ENCODE measurements at regions not wholly inside any gene's neighbourhood (a gene's known extent, or its start where the extent isn't known, plus 50 kb on each side); places are given as distances from the start of the nearest gene placed in this dataset.

DNA sequence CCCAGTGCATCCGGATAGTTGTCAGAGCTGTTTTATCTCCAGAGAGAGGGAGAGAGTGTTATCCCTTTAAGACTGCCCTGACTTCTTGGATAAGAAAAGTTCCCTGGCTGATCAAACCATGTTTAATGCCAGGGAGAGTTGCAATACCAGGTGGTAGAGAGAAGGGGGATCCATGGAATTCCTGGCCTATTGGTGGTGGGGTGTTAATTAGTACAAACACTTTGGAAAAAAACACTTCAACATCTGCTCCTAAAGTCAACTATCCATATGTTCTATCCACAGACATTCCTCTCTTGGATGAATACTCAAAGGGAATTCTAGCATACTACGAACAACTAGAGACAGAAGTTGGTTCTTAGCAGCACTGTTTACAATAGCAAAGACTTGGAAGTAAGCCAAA is 307.2 kb downstream of the TCERG1L start:
- no peak for TF ChIP-seq L3MBTL2 (conservative IDR thresholded peaks at IDR 0.05)
- TF ChIP-seq BHLHE40 (IDR thresholded peaks at IDR 0.05; ENCODE audit: borderline replicate concordance): no peak
- no peak for TF ChIP-seq SUZ12 (IDR thresholded peaks at IDR 0.05)
- TF ChIP-seq SP1 (IDR thresholded peaks at IDR 0.05): no peak
- TF ChIP-seq ARNT (IDR thresholded peaks at IDR 0.05): no peak
- TF ChIP-seq ELF4 (IDR thresholded peaks at IDR 0.05): no peak
- TF ChIP-seq FOXM1 (IDR thresholded peaks at IDR 0.05; ENCODE audit: borderline replicate concordance): no peak
- TF ChIP-seq ZNF384 (IDR thresholded peaks at IDR 0.05): no peak
- no peak for TF ChIP-seq FOXA1 (IDR thresholded peaks at IDR 0.05)
- TF ChIP-seq NFRKB (IDR thresholded peaks at IDR 0.05): no peak
- TF ChIP-seq, protein P1, sequence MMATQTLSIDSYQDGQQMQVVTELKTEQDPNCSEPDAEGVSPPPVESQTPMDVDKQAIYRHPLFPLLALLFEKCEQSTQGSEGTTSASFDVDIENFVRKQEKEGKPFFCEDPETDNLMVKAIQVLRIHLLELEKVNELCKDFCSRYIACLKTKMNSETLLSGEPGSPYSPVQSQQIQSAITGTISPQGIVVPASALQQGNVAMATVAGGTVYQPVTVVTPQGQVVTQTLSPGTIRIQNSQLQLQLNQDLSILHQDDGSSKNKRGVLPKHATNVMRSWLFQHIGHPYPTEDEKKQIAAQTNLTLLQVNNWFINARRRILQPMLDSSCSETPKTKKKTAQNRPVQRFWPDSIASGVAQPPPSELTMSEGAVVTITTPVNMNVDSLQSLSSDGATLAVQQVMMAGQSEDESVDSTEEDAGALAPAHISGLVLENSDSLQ (IDR thresholded peaks at IDR 0.05): no peak
- TF ChIP-seq LEF1 (IDR thresholded peaks at IDR 0.05; ENCODE audit: borderline replicate concordance): no peak
- TF ChIP-seq HDGF (IDR thresholded peaks at IDR 0.05; ENCODE audit: borderline replicate concordance): no peak
- no peak for TF ChIP-seq TARDBP (IDR thresholded peaks at IDR 0.05)
- no peak for TF ChIP-seq CTBP1 (IDR thresholded peaks at IDR 0.05; ENCODE audit: borderline replicate concordance)
- no peak for TF ChIP-seq FOXK2 (IDR thresholded peaks at IDR 0.05)
- no peak for DNase-seq (ENCODE audit: extremely low spot score)
- POLR2A ChIA-PET: no interaction called here
- CTCF ChIA-PET: no interaction called here

DNA sequence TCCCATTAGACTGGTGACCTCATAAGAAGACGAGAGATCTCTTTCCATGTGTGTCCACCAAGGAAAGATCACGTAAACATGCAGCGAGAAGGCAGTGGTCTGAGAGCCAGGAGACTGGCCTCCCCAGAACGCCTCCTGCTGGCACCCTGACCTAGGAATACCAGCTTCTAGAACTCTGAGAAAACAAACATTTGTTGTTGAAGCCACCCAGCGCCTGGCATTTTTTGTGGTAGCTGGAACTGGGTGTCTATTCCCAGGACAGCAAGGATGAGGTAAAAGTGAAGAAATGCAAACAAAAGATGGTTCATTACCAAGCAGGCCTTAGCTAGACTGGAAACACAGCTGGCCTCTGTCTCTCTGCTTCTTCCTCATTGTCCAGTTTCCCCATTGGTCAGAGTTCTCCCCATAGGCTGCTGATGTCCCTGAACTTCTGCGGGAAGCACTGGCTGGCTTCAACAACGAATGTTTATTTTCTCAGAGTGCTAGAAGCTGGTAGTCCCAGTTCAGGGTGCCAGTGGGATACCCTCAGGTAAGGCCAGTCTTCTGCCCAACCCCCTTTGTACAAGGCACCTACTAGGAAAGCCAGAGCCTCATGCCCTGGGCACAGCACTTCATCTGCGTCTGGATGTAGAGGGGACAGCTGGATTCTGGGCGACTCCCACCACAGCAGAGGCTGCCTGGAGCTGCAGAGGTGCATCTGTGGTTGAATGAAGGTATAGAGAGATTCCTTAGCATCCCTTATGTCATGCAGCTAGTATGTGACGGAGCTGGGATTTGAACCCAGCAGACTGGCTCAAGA is 304.9 kb downstream of the TCERG1L start:
- ChIA-PET CTCF (no interaction called here), POLR2A (no interaction called here)
- no peak for DNase-seq (ENCODE audit: extremely low spot score)
- TF ChIP-seq, protein P1 (IDR thresholded peaks at IDR 0.05): no peak
- no peak for TF ChIP-seq BHLHE40 (IDR thresholded peaks at IDR 0.05; ENCODE audit: borderline replicate concordance)
- TF ChIP-seq FOXK2 (IDR thresholded peaks at IDR 0.05): no peak

DNA sequence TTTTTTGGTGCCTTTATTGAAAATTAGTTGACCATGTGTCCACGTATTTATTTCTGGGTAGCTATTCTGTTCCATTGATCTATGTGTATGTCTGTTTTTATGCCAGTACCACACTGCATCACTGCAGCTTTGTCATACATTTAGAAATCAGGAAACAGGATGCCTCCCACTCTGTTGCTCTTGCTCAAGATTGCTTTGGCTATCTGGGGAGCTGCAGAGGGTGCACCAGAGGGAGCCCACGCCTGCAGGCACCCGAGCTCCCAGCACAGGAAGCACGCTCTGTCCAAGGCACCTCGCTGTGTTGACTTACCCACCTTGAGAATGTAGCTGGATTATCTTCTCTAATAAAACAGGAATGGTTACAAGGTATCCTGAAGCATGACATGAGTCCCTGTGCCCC is 301.7 kb downstream of the TCERG1L start:
- TF ChIP-seq CTBP1 (IDR thresholded peaks at IDR 0.05; ENCODE audit: borderline replicate concordance) (no peak), L3MBTL2 (conservative IDR thresholded peaks at IDR 0.05) (no peak), ZNF384 (IDR thresholded peaks at IDR 0.05) (no peak), ARNT (IDR thresholded peaks at IDR 0.05) (no peak)
- POLR2A ChIA-PET: no interaction called here
- DNase-seq (ENCODE audit: extremely low spot score): no peak
- CTCF ChIA-PET: no interaction called here

DNA sequence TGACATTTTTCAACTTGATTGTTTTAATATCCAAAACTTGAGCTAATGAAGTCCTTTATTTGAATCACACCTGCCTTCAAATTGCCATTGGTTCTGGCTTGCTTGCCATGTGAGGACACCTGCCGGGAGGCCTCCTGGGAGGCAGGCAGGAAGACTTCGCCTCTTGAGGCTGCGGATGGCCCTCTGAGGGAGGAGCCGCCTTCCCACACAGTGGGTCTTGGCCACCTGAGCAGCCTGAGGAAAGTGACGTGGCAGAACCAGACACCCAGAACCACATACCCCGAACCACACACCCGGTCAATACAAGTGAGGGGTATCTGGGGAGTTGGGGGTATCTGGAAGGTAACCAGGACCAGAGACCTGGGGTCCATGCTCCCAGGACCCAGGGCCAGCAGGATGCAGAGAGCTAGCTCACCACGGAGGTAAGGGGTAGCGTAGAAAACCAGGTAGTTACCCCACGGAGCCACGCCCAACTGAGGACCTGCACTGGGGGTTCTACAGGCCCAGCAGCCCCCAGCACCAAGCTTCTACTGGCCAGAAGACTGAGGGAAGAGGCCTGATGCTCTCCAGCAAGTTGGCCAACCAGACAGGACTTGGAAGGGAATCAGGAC is 300.5 kb downstream of the TCERG1L start:
- TF ChIP-seq CTBP1 (IDR thresholded peaks at IDR 0.05; ENCODE audit: borderline replicate concordance): no peak

DNA sequence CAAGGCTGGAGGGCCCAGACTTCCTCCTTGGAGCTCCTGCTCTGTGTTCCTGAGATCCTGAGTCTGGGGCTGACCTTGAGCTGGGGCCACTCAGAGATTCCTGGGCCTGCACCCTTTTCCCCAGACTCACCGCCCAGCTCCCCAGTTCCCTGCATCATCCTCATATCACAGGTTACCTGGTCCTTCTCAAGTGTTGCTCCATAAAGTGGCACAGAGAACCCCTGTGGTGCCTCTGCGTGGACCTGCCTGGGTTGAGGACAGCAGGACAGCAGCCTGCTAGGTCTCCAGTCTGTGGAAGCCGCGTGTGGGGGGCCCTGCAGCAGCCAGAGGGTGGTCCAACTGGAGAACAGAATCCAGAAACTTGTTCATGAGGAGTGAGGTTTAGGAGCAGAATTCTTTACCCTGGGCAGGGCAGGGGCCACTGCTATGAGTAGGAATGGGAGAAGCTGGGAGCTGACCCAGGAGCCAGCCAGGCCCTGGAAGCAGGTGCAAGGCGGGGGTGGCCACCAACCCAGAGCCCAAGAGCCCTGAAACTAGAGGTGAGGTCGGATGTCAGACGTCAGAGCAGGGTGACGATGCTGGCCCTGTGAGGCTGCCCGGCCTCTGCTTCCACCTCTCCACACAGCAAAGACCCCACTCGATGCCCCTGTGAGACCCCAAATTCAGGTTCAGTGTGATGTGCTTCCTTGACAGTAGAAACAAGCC is 299.4 kb downstream of the TCERG1L start:
- ChIA-PET CTCF (no interaction called here), POLR2A (no interaction called here)
- no peak for TF ChIP-seq ARNT (IDR thresholded peaks at IDR 0.05)
- no peak for TF ChIP-seq L3MBTL2 (conservative IDR thresholded peaks at IDR 0.05)
- TF ChIP-seq CTBP1 (IDR thresholded peaks at IDR 0.05; ENCODE audit: borderline replicate concordance): no peak
- no peak for TF ChIP-seq SP1 (IDR thresholded peaks at IDR 0.05)
- TF ChIP-seq HDGF (IDR thresholded peaks at IDR 0.05; ENCODE audit: borderline replicate concordance): no peak
- no peak for TF ChIP-seq TARDBP (IDR thresholded peaks at IDR 0.05)
- TF ChIP-seq SUZ12 (IDR thresholded peaks at IDR 0.05): no peak
- no peak for TF ChIP-seq FOXK2 (IDR thresholded peaks at IDR 0.05)
- no peak for TF ChIP-seq BHLHE40 (IDR thresholded peaks at IDR 0.05; ENCODE audit: borderline replicate concordance)
- TF ChIP-seq ZNF384 (IDR thresholded peaks at IDR 0.05): no peak
- DNase-seq (ENCODE audit: extremely low spot score): no peak

More for the DNA sequence above, 300.5 kb downstream of the TCERG1L start:
- CTCF ChIA-PET: no interaction called here
- no peak for DNase-seq (ENCODE audit: extremely low spot score)
- POLR2A ChIA-PET: no interaction called here

DNA sequence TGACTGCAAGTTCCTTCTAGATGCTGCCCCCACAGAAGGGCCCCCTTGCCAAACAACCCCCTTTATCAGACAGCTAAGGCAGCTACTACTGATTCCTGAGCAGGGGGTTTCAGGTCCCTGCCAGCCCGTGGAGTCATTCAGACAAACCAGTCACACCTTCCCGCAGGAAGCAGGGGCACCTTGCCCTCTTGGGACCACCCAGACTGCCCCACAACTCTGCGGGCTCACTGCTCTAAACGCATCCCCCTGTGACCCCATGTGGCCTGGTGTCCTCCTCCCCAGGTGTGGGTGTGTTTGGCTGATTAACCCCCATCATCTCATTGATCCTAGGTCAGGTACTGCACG is 298.9 kb downstream of the TCERG1L start:
- POLR2A ChIA-PET: no interaction called here
- no peak for DNase-seq (ENCODE audit: extremely low spot score)
- CTCF ChIA-PET: no interaction called here
- TF ChIP-seq LEF1 (IDR thresholded peaks at IDR 0.05; ENCODE audit: borderline replicate concordance): no peak
- TF ChIP-seq CTBP1 (IDR thresholded peaks at IDR 0.05; ENCODE audit: borderline replicate concordance): no peak
- TF ChIP-seq, protein P1 (IDR thresholded peaks at IDR 0.05): no peak
- no peak for TF ChIP-seq SUZ12 (IDR thresholded peaks at IDR 0.05)
- no peak for TF ChIP-seq FOXK2 (IDR thresholded peaks at IDR 0.05)
- no peak for TF ChIP-seq FOXM1 (IDR thresholded peaks at IDR 0.05; ENCODE audit: borderline replicate concordance)
- no peak for TF ChIP-seq SP1 (IDR thresholded peaks at IDR 0.05)
- no peak for TF ChIP-seq L3MBTL2 (conservative IDR thresholded peaks at IDR 0.05)
- no peak for TF ChIP-seq FOXA1 (IDR thresholded peaks at IDR 0.05)
- no peak for TF ChIP-seq ARNT (IDR thresholded peaks at IDR 0.05)
- TF ChIP-seq BHLHE40 (IDR thresholded peaks at IDR 0.05; ENCODE audit: borderline replicate concordance): no peak
- no peak for TF ChIP-seq TARDBP (IDR thresholded peaks at IDR 0.05)
- TF ChIP-seq HDGF (IDR thresholded peaks at IDR 0.05; ENCODE audit: borderline replicate concordance): no peak
- no peak for TF ChIP-seq NFRKB (IDR thresholded peaks at IDR 0.05)
- TF ChIP-seq ELF4 (IDR thresholded peaks at IDR 0.05): no peak
- TF ChIP-seq ZNF384 (IDR thresholded peaks at IDR 0.05): no peak

All from HEK293T (cell line).